Tibial nerve (tissue), 3 donors: ENCODE measurements at regions not wholly inside any gene's neighbourhood (a gene's known extent, or its start where the extent isn't known, plus 50 kb on each side); places are given as distances from the start of the nearest gene placed in this dataset.

Source experiments
- POLR2A ChIP-seq, 2 donors: fragments of 450-650 bp; IDR thresholded peaks; one replicate each; pipeline ENCODE4 v1.6.1; 2017; ENCODE audit warnings: antibody characterized with exemption in 2 of 2, mild to moderate bottlenecking in 2 of 2, moderate library complexity in 2 of 2
- TF ChIP-seq, protein P1 (sequence below), 5 experiments: fragments of 200-600 bp in 3 of 5; fragments of 450-650 bp in 2 of 5; sonication (generic) in 3 of 5; IDR thresholded peaks; one replicate each; pipeline ENCODE4 v1.5.1; 2016 to 2019; ENCODE audit warnings: antibody characterized with exemption in 5 of 5, mild to moderate bottlenecking in 3 of 5, moderate library complexity in 2 of 5

DNA sequence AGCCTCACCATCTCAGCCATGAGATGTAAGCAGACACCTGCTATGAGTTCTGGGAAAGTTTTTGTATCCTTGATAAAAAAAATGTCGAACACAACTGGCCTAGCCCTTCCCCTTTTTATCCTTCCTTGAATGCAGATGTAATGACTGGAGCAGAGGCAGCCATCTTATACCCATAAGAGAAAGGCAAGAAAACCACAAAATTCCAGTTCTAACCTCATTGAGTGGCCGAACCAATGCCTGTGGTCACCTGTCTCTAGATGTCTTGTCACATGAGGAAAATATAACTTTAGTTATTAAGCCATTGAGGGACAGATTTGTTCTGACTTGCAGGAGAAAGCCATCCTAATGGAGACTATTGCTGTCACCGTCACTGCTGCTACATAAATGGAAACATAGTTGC lies 80.4 kb upstream of the SLC6A6 start:
- no peak for TF ChIP-seq POLR2A (IDR thresholded peaks at IDR 0.05)
- TF ChIP-seq, protein P1, sequence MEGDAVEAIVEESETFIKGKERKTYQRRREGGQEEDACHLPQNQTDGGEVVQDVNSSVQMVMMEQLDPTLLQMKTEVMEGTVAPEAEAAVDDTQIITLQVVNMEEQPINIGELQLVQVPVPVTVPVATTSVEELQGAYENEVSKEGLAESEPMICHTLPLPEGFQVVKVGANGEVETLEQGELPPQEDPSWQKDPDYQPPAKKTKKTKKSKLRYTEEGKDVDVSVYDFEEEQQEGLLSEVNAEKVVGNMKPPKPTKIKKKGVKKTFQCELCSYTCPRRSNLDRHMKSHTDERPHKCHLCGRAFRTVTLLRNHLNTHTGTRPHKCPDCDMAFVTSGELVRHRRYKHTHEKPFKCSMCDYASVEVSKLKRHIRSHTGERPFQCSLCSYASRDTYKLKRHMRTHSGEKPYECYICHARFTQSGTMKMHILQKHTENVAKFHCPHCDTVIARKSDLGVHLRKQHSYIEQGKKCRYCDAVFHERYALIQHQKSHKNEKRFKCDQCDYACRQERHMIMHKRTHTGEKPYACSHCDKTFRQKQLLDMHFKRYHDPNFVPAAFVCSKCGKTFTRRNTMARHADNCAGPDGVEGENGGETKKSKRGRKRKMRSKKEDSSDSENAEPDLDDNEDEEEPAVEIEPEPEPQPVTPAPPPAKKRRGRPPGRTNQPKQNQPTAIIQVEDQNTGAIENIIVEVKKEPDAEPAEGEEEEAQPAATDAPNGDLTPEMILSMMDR (IDR thresholded peaks at IDR 0.05), result no peak
